ENCODE measurements at regions not wholly inside any gene's neighbourhood (a gene's known extent, or its start where the extent isn't known, plus 50 kb on each side); places are given as distances from the start of the nearest gene placed in this dataset.
"Not testable (repeated sequence)": the region's sequence is repeated elsewhere in the genome, so short reads cannot be mapped to it uniquely, and the experiment has no call there.

DNA sequence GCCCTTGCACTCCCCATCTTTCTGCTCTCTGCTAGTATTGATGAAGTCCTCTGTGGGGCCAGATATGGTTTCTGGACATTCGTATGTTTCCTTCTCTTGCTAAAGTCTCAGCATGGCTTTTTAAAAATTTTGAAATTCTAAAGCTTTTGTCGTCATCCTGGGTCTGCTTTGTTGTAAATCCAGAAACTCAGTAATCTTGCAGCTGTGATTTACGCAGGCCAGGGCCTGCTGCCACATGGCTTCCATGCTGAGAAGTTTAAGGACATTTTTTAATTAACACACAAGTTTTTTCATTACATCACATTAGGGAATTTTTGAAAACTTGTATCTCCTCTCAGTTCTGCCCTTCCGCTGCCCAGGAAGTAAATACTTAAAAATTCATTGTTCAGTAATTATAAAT is 686.1 kb upstream of the IGFBP3 start:
- no peak for DNase-seq

DNA sequence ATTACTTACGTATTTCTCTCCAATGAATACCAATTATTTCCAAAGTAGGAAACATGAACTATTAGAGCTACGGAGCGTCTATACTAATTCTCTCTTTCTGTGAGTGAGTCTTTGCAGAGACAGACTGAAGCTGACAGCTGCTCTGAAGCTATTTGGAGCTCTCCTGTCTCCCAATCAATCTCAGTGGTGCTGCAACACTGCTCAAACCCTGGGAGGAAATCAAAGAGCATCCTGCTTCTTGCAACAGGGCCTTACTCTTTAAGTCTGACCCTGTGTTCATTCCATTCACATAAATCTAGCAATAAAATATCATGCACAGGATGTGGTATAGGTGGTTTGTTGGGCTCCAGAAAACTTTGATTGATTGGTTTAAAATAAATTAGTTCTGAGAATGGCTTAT is 685.7 kb upstream of the IGFBP3 start:
- DNase-seq = no peak

DNA sequence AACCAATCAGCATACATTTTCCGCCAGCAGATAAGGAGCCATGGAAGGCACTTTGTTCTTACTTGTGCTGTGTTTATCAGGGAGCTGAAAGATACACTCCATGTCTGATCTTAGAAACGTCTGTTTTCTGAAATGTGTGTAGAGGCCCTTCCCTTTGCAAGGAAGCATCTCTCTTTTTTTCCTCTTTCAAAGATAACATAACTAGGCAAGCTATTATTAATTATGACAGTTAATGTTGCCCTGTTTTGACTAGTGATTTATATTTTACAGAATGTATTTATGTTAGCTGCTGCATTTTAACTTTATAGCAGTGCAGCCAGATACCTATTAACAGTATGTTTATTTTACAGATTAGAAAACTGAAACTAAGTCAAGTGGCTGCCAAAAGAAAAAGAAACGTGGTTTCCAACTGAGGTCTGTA is 683.2 kb upstream of the IGFBP3 start:
- DNase-seq = no peak

DNA sequence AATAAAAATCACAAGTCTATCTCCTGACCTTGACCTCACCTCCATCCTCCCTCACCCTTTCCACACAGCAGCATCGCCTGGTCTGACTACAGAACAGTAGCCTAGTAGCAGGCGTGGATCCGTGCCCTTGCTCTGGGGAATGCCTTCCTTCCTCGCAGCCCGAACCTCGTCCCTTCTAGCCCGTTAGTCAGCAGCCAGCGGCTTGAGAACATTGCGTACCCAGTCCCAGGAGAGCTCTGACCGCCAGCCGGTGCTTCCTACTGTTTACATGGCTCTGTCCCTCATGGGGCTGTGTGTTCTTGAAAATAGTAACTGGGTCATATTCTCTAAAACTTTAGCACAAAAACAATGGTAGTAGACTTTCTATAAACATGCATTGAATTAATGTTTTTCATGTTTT is 682.7 kb upstream of the IGFBP3 start:
- no peak for DNase-seq

DNA sequence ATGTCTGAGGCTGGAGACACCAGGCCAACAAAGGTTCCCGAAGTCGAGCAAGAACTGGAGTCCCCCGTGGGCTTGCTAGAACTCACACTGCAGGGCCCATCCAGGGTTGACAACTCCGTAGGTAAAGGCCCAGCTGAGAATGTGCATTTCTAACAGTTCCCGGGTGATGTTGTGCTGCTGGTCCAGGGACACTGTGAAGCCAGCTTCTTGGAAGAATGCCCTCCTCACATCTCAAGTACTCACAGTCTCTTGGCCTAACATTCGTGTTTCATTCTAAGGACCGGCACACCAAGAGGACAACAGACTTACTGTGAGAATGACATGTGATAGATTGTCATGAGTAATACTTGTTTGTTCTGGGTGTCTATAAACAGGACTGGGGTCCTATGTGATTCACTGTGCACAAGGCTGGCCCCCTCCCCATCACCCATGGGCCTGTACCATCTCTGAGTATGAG is 682.3 kb upstream of the IGFBP3 start:
- no peak for DNase-seq

DNA sequence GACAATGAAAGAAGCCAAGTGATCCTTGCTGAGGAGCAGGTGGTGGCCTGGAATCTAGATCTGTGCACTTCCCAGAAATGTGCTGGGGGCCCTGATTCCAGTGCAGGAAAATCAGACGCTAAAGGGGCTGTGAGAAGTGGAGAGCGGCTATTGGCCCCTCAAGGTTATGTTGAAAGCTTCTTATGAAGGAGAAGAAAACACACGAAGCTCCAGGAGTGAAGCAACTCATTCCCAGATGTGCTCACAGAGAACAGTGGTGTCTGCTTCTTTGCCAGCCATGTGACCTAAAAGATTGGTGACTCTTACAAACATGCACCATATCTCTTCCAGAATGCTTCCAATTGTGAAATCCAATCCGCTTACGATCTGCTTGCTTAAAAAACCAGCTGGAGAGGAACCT is 679.3 kb upstream of the IGFBP3 start:
- DNase-seq = no peak

DNA sequence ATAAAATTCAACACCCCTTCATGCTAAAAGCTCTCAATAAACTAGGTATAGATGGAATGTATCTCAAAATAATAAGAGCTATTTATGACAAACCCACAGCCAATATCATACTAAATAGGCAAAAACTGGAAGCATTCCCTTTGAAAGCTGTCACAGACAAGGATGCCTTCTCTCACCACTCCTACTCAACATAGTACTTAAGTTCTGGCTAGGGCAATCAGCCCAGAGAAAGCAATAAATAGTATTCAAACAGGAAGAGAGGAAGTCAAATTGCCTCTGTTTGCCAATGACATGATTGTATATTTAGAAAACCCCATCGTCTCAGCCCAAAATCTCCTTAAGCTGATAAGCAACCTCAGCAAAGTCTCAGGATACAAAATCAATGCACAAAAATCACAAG is 673.8 kb upstream of the IGFBP3 start:
- not testable (repeated sequence) for DNase-seq

DNA sequence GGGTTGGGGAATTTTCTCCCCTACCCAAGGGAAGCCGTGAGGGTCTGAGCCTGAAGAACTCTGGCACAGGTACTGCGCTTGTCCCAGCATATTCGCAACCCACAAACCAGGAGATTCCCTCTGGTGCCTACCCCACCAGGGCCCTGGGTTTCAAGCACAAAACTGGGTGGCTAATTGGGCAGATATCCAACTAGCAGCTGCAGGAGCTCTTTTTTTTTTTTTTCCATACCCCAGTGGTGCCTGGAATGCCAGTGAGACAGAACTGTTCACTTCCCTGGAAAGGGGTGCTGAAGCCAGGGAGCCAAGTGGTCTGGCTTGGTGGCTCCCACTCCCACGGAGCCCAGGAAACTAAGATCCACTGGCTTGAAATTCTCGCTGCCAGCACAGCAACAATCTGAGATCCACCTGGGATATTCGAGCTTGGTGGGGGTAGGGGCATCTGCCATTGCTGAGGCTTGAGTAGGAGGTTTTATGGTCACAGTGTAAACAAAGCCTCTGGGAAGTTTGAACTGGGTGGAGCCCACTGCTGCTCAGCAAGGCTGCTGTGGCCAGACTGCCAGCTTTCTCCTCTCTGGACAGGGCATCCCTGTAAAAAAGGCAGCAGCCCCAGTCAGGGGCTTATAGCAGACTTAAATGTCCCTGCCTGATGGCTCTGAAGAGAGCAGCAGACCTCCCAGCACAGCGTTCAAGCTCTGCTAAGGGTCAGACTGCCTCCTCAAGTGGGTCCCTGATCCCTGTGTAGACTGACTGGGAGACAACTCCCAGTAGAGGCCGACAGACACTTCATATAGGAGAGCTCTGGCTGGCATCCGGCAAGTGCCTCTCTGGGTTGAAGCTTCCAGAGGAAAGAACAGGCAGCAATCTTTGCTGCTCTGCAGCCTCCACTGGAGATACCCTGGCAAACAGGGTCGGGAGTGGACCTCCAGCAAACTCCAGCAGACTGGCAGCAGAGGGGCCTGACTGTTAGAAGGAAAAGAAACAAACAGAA is 670.1 kb upstream of the IGFBP3 start:
- not testable (repeated sequence) for DNase-seq

DNA sequence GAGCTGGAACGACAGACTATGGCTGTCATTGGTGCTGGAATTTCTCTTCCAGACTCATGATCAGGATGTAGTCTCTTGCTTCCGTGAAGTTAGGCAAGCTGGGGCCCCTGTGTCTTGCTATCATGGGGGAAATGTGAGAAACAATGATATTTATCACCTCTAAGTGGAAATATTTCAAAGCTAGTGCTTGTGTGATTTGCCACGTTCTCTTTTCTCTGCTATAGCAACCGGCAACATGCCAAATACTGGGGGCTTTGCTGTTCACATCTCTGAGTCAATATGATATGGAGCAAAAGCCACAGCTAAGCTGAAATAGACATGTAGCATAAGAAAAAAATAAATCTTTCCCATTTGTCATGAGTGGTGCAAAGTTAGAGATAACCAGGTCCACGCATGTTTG is 668.2 kb upstream of the IGFBP3 start:
- DNase-seq = no peak

DNA sequence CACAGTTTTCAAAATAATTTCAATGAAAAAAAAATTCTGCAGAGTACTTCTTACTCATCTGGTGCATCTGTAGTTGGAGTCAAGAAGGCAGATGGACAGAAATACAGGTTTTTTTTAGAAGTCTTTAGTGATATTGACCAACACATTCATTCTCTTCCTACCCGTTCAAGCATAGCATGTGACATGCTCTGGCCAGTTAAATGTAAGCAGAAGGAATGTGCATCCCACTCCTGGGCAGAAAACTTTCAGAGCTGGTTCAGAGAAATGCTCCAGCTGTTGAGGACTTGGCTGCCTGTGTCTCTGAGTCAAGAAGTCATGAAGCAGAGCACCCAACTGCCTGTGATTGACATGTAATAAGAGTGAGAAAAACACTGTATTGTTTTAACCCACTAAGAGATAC is 665.3 kb upstream of the IGFBP3 start:
- no peak for DNase-seq

DNA sequence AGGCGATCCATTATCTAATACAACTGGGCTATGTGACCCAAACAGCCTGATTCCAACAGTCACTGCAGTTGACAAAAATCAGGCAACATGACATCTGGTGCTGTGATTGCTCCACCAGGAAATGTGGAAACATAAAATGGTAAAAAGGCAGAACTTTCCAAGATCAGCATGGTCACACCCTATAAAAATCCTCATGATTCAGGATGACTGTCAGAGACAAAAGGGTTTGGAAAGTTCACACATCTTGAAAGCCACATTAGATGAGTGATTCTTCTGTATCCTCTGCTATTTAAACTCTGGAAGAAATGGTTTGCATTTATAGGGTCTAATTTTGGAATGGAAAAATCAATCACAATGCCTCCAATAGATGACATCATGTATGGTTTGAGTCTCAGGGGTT is 662.6 kb upstream of the IGFBP3 start:
- no peak for DNase-seq

DNA sequence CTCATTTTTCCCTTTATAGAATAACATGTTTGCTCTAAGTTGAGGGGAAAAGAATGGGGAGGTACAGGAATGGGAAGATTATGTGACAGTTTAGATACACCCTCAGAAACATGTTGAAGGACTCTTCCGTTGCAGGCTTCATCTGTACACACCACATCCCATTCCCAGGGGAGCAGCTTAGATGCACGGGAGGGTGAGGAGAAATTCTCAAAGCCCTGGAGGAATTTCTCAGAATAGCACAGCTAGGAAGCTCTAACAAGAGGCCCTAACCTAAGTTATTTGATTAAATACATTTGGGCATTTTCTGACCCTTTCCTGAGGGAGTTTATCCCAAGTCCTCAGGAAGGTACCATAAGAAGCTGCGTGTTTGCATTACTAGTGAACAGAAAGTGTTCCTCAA is 660.2 kb upstream of the IGFBP3 start:
- no peak for DNase-seq

DNA sequence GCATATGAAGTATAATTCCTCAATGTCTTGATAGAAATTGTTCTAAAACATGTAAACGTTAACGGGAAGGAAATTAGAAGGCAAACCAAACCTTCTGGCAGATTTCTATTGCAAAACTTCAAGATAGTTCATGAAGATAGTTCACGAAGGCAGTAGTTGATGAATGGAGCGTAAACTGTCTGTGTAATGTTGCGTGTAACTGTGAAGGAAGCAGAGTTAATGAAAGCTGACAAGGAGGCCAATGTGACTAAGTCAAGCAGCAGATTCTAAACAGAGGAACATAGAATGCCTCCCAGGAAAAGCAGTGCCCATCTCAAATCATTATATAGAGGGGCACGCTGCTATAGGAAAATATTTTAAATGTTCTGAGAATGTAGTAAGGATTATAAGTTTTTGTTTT is 659.7 kb upstream of the IGFBP3 start:
- no peak for DNase-seq

DNA sequence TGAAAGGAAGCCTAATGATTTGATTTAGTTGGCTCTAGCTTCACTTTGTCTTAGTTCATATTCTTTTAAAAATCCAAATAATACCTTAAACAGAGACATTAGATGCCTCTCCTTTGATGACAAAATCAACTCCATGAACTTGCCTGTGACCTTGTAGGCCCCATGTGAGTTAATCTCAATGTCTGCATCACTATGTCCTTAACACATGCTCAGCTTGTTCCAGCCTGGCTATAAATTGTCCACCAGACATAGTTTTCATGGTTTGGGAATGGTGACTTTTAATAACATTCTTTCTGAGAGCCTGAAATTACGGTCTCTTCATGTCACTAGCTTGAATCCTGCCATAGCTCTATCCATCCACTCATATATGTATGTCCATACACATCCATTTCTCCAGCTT is 656.3 kb upstream of the IGFBP3 start:
- no peak for DNase-seq

DNA sequence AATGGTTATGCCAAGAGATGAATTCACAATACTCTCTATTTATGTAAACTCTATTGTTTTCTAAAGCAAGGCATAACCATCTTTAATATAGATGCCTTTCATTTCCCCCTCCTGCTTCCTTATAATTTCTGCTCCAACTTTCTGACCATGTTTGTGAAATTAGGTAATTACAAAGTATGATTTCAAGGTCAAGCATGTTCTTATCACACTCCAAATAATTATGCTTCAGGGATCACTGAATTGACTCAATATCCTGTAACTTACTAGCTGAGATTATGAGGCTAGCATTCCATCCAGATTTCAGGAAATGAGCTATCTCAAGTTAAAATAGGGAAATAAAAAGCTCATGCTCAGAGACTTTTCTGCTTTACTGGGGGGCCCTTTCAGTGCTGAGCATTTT is 655.9 kb upstream of the IGFBP3 start:
- no peak for DNase-seq

DNA sequence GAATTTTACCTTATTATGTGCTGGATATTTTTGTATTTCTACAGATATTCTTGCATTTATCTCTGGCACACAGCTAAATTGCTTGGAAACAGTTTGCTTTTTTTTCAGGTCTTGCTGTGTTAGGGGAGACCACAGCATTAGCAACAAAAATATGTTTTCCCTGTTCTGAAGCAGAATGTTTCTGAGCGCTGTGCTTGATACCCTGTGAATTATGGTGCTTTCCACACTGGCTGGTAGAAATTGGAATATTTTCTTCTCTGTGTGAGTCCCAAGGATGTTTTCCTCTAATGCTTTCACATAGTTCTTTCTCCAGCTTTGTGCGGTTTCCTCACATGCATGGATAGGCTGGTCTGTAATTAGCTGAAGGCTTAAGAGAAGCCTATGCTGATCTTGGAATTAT is 651.6 kb upstream of the IGFBP3 start:
- no peak for DNase-seq

DNA sequence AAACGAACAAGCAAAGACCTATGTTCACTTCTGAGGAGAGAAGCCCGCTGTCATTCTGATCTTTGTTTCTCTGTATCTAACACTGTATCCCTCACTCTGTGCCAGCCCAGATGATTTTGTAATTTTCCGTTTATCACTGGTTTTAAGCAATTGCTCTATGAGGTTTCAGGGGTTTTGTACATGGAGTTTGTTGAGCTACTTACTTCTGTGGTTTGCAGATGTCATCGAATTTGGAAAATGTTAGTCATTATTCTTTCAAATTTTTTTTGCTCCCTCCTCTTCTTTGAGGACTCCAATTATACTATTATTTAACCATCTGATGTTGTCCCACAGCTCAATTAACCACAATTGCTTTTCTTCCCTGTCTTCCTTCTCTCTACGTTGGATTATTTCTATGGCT is 650.9 kb upstream of the IGFBP3 start:
- no peak for DNase-seq

DNA sequence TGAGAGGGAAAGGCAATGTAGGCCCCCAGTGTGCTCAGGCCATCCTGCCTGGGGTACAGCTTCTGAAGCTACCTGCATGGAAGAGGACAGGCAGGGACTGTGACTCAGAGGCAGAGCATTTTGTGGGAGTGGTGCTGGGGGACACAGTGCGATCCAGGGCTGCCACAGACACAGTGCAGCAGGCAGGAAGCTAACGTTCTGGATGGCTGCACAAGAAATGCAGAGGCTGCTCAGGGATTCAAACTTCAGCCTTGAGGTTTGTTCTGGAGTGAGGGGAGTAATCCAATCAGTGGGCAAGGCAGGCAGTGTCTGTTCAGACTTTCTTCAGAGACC is 648.0 kb upstream of the IGFBP3 start:
- DNase-seq = no peak

DNA sequence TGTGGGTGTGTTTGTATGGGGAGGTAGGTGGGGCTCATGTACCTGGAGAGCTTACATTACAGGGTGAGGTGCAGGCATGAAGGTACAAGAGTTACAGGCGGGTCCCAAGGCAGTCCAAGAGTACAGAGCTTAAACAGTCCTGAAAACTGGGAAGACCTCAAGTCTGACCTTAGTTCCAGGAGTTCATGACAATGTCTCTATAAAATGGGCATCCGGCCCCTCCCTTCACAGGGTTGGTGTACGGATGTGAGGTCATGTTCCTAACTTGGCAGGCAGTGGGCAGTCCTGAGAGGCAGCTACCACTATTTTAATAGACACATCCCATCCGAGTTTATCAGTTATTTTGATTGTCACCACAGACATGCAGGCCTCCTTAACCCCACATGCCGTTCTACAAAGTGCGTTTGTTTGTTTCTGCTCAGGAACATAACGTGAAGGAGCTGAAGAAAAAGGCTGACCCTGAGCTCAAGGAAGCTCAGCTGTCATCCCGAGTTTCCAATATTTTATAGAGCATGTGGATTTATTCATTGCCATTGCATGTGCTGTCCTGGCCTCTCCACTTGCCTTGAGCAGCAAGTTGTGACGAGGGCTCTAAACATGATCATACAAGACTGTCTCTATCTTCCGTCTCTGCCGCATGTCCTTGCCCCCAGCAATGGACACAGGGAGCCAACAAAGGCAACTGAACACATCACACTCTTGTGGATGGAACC is 647.5 kb upstream of the IGFBP3 start:
- DNase-seq = no peak

DNA sequence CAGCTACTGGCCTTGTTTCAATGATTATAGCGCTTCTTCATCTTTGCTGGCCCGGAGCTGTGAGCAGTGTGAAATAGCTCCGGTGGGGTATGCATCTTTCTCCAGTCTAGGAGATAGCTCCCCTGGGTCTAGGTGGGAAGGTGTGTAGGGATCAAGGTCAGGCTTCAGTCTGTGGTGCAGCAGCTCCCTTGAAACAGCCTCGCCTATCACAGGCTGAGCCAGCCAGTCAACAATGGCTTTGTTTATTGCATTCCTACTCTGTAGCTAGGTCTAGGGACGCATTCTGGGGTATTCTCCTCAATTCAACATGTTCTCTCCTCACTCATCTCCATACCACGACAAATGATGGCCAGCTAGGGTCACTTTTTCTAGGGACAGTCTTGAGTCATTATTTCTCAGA is 646.8 kb upstream of the IGFBP3 start:
- no peak for DNase-seq

DNA sequence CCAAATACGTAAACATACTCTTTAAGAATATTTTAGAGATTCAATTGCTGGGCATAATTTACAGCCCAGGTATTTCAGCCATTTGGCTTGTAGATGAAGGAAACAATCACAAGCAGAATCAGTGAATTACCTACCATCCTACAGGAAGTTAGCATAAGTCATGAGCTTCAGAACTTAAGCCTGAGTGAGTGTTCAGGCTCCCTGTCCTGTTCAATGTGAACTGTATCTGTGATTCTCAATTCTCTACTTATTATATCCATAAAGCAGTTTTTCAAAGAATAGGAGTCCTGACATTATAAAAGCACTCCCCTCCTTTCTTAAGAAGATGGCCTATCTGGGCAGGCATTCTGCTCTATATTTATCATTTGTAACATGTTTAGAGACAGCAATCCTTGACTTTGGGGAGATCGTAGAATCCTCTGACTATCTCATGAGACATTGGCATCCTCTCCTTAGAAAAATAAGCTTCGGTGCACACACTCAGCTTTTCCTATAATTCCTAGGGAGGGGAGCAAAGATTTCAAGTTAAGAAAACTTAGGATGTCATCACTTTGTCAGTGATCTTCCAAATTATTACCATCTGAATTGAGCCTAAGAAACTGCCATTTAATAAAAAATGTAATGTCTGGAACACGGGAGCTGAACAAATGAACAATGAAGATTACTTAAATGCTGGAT is 645.2 kb upstream of the IGFBP3 start:
- DNase-seq = no peak

DNA sequence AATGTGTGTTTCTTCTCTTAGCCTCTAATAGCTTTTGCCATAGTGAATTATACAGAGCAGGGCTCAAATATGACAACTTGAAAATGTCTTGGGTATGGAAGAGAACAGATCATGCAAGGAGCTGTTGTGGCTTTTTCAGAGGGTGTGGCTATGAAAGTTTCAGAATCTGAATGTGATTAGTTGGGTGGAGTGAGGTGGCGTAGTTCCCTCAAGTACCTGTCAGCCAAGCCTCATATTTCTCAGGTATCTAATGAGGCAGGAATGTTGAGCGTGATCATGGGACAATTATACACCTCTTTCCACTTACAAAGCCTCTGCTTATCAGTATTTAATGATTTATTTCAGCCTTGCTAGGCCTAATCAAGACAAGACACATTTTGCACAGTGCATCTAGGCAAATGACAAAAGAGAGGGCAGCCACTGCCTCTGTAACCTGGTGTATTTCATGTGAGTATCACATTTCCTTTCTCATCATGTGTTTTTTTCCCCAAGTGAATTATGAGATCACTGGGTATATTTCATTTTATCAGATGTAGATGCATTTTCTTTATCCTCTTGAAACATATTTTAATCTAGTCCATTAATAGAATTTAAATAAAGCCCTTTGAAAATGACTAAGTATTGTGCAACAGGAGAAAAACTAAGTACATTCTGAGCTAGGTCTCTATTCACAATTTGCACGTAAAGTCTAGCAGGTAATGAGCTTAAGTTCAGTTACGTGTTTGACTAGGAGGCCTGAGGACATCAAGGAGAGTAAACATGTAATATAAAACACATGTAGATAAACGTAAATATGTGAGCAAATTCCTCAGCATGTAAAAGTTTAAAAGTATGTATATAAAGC is 644.4 kb upstream of the IGFBP3 start:
- no peak for DNase-seq

Data from NCI-H1694 treated with DMSO at 0.1 percent for 48 hours (cell line).